ENCODE measurements at regions not wholly inside any gene's neighbourhood (a gene's known extent, or its start where the extent isn't known, plus 50 kb on each side); places are given as distances from the start of the nearest gene placed in this dataset.

DNA sequence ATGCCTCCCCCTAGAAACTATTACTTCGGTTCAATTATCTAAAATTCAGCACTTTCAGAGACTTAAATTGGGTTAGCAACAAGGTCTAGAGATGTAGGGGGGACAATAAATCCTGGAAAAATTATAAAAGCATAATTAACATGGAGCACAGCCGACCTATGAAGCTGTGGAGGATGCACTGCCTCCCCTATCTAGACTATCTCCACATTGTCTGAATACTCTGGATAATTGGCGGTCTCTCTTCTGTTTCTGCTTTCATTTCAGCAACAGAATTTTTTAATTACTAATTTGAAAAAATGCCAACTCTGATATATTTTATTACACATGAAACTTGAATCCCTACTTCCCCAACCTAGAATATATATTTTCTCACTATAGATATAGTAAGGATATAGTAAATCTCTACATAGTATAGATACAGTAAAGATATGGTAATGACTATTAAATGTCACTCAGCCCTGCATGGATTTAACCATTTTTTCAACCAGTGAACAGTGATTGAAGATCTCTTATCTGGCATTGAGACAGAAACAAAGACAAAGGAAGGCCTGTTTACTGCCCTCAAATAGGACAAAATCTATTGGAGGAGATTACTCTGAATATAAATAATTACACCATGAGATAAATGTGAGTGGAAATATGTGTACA, 157.6 kb downstream of the BLID start:
- H3K27me3 ChIP-seq = no peaks in the 10 kb centered on the region
- no peaks in the 10 kb centered on the region for H3K36me3 ChIP-seq
- DNase-seq (no peak), ATAC-seq (no peak)
- intact Hi-C loops (cut with DNase I) = no loop called here
- no peaks in the 10 kb centered on the region for H3K4me1 ChIP-seq
- TF ChIP-seq, protein P1, sequence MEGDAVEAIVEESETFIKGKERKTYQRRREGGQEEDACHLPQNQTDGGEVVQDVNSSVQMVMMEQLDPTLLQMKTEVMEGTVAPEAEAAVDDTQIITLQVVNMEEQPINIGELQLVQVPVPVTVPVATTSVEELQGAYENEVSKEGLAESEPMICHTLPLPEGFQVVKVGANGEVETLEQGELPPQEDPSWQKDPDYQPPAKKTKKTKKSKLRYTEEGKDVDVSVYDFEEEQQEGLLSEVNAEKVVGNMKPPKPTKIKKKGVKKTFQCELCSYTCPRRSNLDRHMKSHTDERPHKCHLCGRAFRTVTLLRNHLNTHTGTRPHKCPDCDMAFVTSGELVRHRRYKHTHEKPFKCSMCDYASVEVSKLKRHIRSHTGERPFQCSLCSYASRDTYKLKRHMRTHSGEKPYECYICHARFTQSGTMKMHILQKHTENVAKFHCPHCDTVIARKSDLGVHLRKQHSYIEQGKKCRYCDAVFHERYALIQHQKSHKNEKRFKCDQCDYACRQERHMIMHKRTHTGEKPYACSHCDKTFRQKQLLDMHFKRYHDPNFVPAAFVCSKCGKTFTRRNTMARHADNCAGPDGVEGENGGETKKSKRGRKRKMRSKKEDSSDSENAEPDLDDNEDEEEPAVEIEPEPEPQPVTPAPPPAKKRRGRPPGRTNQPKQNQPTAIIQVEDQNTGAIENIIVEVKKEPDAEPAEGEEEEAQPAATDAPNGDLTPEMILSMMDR (IDR thresholded peaks at IDR 0.05) = no peak
- H3K9me3 ChIP-seq = no peaks in the 10 kb centered on the region
- H3K4me3 ChIP-seq = no peak overlapping the region
- H3K27ac ChIP-seq = no peak overlapping the region

DNA sequence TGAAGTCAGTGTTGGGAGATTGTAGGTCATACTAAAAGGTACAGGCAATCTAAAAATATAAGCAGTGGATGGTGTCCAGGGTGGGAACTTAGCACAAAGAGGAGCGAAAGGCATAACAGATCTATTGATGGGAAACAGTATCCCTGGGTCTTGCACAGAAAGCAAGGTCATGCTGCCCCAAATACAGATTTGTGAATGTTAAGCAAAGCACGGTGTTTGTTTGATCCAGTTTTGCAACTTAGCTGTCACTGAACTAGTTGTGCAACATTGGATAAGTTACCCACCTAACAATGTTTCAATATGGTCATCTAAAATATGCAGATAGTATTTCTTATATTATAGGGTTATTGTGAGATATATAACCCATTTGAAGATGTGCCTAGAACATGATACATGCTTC, 162.9 kb downstream of the BLID start:
- ATAC-seq (no peak), DNase-seq (no peak)
- no peaks in the 10 kb centered on the region for H3K36me3 ChIP-seq
- TF ChIP-seq, protein P1 (IDR thresholded peaks at IDR 0.05) = no peak
- H3K27me3 ChIP-seq = no peaks in the 10 kb centered on the region
- intact Hi-C loops (cut with DNase I) = no loop called here
- H3K27ac ChIP-seq = no peak overlapping the region
- H3K4me1 ChIP-seq = no peaks in the 10 kb centered on the region
- no peak overlapping the region for H3K4me3 ChIP-seq
- H3K9me3 ChIP-seq = no peaks in the 10 kb centered on the region

DNA sequence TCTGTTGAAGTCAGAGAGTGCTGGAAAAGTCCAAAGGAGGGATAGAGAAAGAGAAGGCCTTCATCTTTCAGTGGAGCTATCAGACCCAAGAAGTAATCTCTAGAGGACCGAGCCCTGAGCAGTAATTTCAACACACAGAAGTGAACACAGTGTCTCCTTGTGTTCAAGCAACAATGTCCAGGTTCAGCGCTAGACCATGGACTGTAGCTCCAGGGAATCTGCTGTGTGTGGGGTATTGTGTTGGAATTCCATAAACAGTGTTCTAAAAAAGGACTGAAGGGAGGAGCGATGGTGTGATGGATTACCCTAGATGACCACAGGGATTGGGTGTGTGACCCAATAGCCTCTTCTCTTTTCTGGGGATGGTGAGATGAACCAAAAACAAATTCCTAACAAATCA, 165.9 kb downstream of the BLID start:
- H3K27me3 ChIP-seq = no peaks in the 10 kb centered on the region
- TF ChIP-seq, protein P1 (IDR thresholded peaks at IDR 0.05) = no peak
- H3K27ac ChIP-seq = no peak overlapping the region
- DNase-seq (no peak), ATAC-seq (no peak)
- H3K4me3 ChIP-seq = no peak overlapping the region
- no peaks in the 10 kb centered on the region for H3K9me3 ChIP-seq
- no peaks in the 10 kb centered on the region for H3K4me1 ChIP-seq
- no peaks in the 10 kb centered on the region for H3K36me3 ChIP-seq
- intact Hi-C loops (cut with DNase I) = no loop called here

DNA sequence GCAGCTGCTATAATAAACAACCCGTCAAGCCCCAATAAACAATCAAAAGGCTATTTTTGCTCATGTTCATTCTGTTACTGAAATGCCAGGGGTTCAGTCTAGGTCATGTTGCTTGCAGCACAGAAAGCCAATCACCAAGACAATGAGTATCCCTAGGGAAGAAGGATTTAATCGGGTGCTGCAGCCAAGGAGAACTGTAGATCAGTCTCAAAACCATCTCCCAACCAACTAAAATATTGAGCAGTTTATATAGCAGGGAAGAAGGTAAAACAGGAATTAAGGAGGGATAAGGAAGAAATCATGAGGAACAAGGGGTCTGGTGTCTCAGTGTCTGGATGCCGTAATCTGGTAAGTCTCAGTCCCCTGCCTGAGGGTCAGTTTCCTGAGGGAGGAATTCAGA, 169.5 kb downstream of the BLID start:
- Histone ChIP-seq H3K27ac (no peak overlapping the region), H3K4me3 (no peak overlapping the region), H3K9me3 (peaks cover 0 to 3% of the 10 kb centered on the region in 2 donors), H3K36me3 (no peaks in the 10 kb centered on the region), H3K27me3 (no peaks in the 10 kb centered on the region), H3K4me1 (no peaks in the 10 kb centered on the region)
- ATAC-seq = no peak
- intact Hi-C loops (cut with DNase I) = no loop called here
- TF ChIP-seq, protein P1 (IDR thresholded peaks at IDR 0.05) = no peak
- no peak for DNase-seq

DNA sequence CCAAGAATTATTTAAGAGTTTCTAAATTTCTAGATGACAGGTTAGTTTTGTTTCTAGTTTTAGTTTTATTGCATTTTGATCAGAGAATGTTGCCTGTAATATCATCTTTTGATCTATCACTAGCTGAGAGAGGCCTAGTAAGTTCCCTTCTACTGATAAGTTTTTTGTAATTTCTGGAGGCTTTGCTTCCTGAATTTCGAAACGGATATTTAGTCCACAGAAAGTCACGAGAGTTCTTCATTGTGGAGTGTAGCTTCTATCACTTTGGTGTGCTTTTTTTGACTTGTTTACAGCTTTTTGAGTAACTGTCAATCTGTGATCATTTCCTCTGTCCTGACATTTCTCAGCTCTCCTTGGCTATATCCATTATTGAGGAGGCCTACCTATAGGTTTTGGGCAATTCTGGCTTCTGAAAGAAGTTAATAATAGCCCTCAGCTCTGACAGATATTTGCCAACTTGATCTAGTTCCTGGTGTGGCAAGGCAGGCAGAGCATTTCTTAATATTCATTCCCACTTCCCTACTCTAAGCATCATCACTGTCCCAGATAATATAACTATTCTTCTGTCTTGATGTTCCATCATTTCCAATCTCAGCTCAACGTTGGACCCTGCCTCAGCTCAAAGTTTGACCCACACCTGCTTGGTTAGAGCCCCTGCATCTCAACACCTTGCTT, 171.3 kb downstream of the BLID start:
- intact Hi-C loops (cut with DNase I) = no loop called here
- ATAC-seq (no peak), DNase-seq (no peak)
- H3K27ac ChIP-seq = no peak overlapping the region
- no peaks in the 10 kb centered on the region for H3K4me1 ChIP-seq
- H3K27me3 ChIP-seq = no peaks in the 10 kb centered on the region
- no peak overlapping the region for H3K4me3 ChIP-seq
- TF ChIP-seq, protein P1 (IDR thresholded peaks at IDR 0.05) = no peak
- H3K36me3 ChIP-seq = no peaks in the 10 kb centered on the region
- peaks cover 0 to 3% of the 10 kb centered on the region in 2 donors for H3K9me3 ChIP-seq
